ENCODE measurements at regions not wholly inside any gene's neighbourhood (a gene's known extent, or its start where the extent isn't known, plus 50 kb on each side); places are given as distances from the start of the nearest gene placed in this dataset.
"Not testable (repeated sequence)": the region's sequence is repeated elsewhere in the genome, so short reads cannot be mapped to it uniquely, and the experiment has no call there.

DNA sequence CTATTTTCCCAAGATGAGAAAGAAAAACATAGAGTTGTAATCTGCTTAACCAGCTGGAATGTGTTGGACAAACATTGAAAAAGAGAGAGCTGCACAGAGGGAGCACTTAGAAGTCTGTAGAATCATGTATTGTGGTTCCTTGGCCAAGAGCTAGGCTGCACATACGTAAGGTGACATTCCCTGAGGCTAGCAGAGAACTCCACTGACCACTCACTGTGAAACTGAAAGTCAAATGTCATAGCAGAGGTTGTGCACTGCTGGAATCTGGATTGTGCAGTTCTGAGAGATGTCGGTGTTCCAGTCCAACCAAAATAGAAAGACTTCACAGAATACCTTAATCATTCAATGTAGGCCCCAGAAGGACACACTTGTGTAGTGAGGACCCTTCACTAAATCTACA lies 772.8 kb upstream of the RAG2 start:
- DNase-seq (ENCODE audit: low read depth) = no peak

- DNase-seq (ENCODE audit: low read depth) = no peak
These were observed 766.3 kb upstream of the RAG2 start for GRCh38 chr11:37364246-37364839.

- no peak for DNase-seq (ENCODE audit: low read depth)
These were observed 755.2 kb upstream of the RAG2 start for GRCh38 chr11:37353192-37353591.

GRCh38 chr11:37352485-37352884 lies 754.4 kb upstream of the RAG2 start:
- DNase-seq (ENCODE audit: low read depth) = no peak

DNA sequence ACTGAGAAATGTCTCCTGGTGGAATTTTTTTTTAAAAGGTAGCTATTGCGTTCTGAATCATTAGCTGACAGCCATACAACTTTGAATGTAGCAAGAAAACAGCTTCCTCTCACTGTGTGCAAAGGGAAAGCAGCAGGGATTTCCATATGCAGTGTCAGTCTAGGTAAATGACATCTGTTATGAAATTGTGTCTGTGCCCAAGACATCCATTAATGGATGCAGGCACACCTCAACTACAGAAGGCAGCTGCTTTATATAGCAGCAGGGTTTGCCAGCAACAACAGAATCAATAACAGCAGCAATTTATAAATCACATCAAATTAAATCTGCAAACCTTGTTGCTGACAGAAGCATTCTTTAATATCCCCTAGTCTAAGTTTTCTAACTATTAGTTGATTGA lies 745.3 kb upstream of the RAG2 start:
- no peak for DNase-seq (ENCODE audit: low read depth)

GRCh38 chr11:37336401-37336800 lies 738.4 kb upstream of the RAG2 start:
- no peak for DNase-seq (ENCODE audit: low read depth)

DNA sequence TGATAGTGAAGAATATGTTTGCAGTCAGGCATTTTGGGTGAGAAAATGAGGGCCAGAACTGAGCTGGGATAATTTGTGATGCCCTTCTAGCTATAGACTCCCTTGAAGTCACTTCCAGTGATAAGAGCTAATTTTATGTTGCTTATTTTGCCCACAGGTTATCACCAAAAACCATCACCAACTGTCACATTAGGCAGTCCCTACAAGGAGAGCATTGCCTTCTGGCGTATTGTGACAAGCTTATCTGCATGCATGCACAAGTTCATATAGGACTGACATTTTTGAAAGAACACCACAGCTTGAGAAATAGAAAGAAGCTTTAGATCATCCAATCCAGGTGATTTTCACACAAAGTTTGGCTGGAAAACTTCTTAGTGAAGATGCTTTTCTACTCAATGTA lies 735.3 kb upstream of the RAG2 start:
- DNase-seq (ENCODE audit: low read depth) = no peak

DNA sequence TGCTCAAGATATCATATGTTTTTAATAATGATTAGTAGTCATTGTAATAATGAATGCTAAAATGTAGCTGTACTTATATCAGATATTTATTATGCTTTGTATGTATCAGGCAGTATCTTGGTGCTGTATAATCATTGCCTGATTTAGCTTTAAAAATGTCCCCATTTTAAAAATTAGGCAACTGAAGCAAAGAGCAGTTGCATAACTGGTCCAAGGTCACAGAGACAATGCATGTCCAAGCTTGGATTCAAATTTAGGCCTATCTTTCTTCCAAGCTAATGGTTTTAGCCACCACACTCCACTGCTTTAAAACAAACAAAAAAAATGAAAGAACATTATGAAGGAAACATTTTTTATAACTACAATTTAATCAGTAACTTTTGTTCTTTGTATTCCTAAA lies 725.8 kb upstream of the RAG2 start:
- DNase-seq (ENCODE audit: low read depth) = no peak

DNA sequence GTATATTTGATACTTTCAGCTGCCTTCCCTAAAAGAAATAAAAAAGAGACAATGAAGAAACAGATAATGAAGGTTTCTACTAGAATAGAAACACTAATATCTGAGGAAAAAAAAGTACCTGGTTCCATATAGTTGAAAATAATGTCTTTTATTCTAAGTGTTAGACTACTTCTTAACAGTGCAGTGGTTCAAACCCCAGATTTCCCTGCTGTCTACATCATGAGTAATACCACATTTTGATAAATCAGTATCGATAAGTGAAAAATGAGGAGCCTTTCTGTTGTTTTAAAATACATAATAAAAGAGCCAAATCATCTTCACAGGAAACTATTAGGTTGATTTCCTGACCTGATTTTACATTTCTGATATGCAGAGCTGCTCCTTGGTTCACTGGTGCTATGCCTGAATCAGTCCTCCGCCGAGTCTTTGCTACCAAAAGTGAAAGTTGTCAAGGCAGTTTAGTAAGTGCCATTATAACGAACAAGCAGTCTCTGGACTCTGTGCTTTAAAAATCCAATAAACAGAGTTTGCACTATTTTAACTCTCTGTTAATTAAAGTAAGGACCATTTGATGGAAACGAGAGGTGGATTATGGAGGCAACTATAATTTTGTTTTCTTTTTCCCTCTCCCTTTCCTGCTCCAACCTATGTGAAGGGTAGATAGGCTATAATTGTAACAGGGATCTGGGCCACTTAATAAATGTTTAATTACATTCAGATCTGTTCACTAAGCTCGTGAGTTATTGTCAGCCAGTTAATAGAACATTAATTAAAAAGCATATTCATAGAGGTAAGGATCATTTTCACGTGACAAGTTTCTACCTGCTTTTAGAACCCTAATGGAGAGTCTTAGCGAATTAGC lies 724.5 kb upstream of the RAG2 start:
- DNase-seq (ENCODE audit: low read depth) = peak; percentile 34

GRCh38 chr11:37320921-37321320 lies 722.9 kb upstream of the RAG2 start:
- peak; percentile 27 for DNase-seq (ENCODE audit: low read depth)

- no peak for DNase-seq (ENCODE audit: low read depth)
These were observed 719.8 kb upstream of the RAG2 start for GRCh38 chr11:37317803-37318202.

GRCh38 chr11:37313266-37313665 lies 715.2 kb upstream of the RAG2 start:
- DNase-seq (ENCODE audit: low read depth) = no peak

DNA sequence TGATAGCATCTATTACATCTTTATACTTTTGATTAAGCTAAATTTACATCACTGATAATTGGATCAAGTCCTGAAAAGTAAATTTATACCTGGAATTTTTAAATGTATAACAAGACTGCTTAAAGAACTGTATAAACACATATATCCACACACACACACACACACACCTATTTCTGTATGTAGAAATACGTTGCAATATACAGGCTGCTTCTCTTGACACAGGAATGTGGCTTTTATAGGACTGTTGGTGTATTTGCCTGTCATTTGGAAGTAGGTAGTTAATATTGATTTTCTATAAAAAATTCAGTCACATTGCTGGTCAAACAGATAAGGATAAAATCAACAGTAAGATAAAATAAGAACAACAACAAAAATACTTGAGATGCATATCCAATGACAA lies 708.5 kb upstream of the RAG2 start:
- no peak for DNase-seq (ENCODE audit: low read depth)

DNA sequence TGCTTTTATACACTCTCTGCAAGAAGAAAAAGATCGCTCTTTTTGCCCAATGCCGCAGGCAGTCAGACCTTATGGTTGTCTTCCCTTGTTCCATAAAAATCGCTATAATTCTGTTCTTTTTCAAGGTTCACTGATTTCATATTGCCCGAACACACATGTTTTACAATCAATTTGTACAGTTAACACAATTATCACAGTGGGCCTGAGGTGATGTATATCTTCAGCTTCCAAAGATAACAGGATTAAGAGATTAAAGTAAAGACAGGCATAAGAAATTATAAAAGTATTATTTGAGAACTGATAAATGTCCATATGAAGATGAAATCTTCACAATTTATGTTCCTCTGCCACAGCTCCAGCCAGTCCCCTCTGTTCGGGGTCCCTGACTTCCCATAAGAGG lies 703.4 kb upstream of the RAG2 start:
- not testable (repeated sequence) for DNase-seq (ENCODE audit: low read depth)

DNA sequence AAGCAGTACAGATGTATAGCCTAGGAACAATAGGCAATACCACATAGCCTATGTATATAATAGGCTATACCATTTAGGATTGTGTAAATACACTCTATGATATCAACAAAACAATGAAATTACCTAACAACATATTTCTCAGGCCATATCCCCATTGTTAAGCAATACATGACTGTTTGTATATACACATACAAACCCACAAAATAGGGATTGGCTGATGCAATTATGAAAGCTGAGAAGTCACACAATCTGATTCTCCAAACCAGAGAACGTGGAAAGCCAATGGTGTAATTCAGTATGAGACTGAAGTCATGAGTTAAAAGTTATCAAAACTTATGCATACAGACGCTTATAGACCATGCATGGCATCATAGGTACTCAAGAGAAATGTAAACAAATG lies 700.1 kb upstream of the RAG2 start:
- DNase-seq (ENCODE audit: low read depth) = no peak

GRCh38 chr11:37286890-37287289 lies 688.9 kb upstream of the RAG2 start:
- no peak for DNase-seq (ENCODE audit: low read depth)

GRCh38 chr11:37282367-37282766 lies 684.3 kb upstream of the RAG2 start:
- DNase-seq (ENCODE audit: low read depth) = no peak

- no peak for DNase-seq (ENCODE audit: low read depth)
These were observed 682.2 kb upstream of the RAG2 start for GRCh38 chr11:37280200-37280599.

- DNase-seq (ENCODE audit: low read depth) = no peak
These were observed 679.9 kb upstream of the RAG2 start for GRCh38 chr11:37277896-37278465.

- DNase-seq (ENCODE audit: low read depth) = peak; percentile 80
These were observed 666.7 kb upstream of the RAG2 start for GRCh38 chr11:37264783-37265182.

- no peak for DNase-seq (ENCODE audit: low read depth)
These were observed 666.0 kb upstream of the RAG2 start for GRCh38 chr11:37264060-37264459.

DNA sequence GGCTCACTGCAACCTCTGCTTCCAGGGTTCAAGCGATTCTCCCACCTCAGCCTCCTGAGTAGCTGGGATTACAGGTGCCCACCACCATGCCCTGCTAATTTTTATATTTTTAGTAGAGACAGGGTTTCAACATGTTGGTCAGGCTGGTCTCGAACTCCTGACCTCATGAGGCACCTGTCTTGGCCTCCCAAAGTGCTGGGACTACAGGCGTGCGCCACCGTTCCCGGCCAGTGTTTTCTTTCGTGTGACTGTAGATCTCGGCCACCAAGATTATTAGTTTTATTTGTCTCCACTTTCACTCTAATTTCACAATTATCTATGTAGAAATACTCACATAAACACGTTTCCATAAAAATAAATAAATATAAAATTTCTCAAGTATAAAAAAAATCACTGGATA lies 665.4 kb upstream of the RAG2 start:
- not testable (repeated sequence) for DNase-seq (ENCODE audit: low read depth)

GRCh38 chr11:37259734-37260133 lies 661.7 kb upstream of the RAG2 start:
- no peak for DNase-seq (ENCODE audit: low read depth)

Data from HT1080 (cell line).